IMR-90 (cell line): ENCODE measurements at regions not wholly inside any gene's neighbourhood (a gene's known extent, or its start where the extent isn't known, plus 50 kb on each side); places are given as distances from the start of the nearest gene placed in this dataset.

Source experiments
- ATAC-seq: fragments of 200-7000 bp; cut with Tn5 transposase; 2 replicates; pipeline ENCODE4 v1.9.1; 2020; ENCODE audit warnings: low read depth, mild to moderate bottlenecking, moderate library complexity
- BruUV-seq: library from RNA; stranded (reverse); fragments of 400-500 nt; replicated peaks from 2 replicates; lab custom pipeline; 2021; lab: Mats Ljungman, UMichigan
- CTCF ChIA-PET: fragments of 300-600 bp; formaldehyde crosslinking; extraction: SDS; loops from one replicate; lab custom pipeline; 2021; ENCODE audit warnings: antibody characterized with exemption; lab: Yijun Ruan, JAX
- POLR2A ChIA-PET: fragments of 300-600 bp; sonication (Branson Sonifier 250); formaldehyde crosslinking; loops from one replicate; lab custom pipeline; 2022; ENCODE audit warnings: antibody characterized with exemption; ENCODE audit not compliant: unreplicated experiment; lab: Charles Lee
- DNase-seq: peaks from one replicate; pipeline ENCODE4 v3.0.0; 2013
- H2AFZ ChIP-seq: replicated peaks from 2 replicates; pipeline ENCODE3; 2013; ENCODE audit warnings: low read length, mild to moderate bottlenecking; ENCODE audit not compliant: poor library complexity
- H2AK5ac ChIP-seq: 2 replicates; pipeline ENCODE4 v1.6.1; 2013; ENCODE audit warnings: low read depth, low read length, inconsistent platforms
- H2AK9ac ChIP-seq: replicated peaks from 2 replicates; pipeline ENCODE3; 2013; ENCODE audit warnings: mild to moderate bottlenecking, low read depth, low read length, moderate library complexity; ENCODE audit not compliant: poor library complexity
- H2BK120ac ChIP-seq: 2 replicates; pipeline ENCODE4 v1.6.1; 2013; ENCODE audit warnings: low read depth, low read length, inconsistent platforms
- H2BK15ac ChIP-seq: 3 replicates; pipeline ENCODE4 v1.6.1; 2013; ENCODE audit warnings: low read depth, low read length, inconsistent platforms
- H2BK20ac ChIP-seq: 2 replicates; pipeline ENCODE4 v1.6.1; 2013; ENCODE audit warnings: low read depth, mild to moderate bottlenecking, inconsistent platforms, low read length, moderate library complexity
- H2BK5ac ChIP-seq: 2 replicates; pipeline ENCODE4 v1.6.1; 2013; ENCODE audit warnings: mild to moderate bottlenecking, low read depth, low read length, inconsistent platforms; ENCODE audit not compliant: poor library complexity, severe bottlenecking
- H3K14ac ChIP-seq: replicated peaks from 2 replicates; pipeline ENCODE4 v1.6.1; 2013; ENCODE audit warnings: low read depth, low read length, inconsistent platforms
- H3K18ac ChIP-seq: 2 replicates; pipeline ENCODE4 v1.6.1; 2013; ENCODE audit warnings: low read depth, low read length, control low read depth
- H3K23ac ChIP-seq: 2 replicates; pipeline ENCODE4 v1.6.1; 2013; ENCODE audit warnings: low read depth, low read length, inconsistent platforms
- H3K27ac ChIP-seq: 2 replicates; pipeline ENCODE4 v1.5.1; 2013; ENCODE audit warnings: mild to moderate bottlenecking, control low read depth, low read length; ENCODE audit not compliant: insufficient read depth
- H3K27me3 ChIP-seq: 2 replicates; pipeline ENCODE4 v1.6.1; 2013; ENCODE audit warnings: low read length; ENCODE audit not compliant: control insufficient read depth, insufficient read depth
- H3K36me3 ChIP-seq: 2 replicates; pipeline ENCODE4 v1.6.1; 2013; ENCODE audit warnings: low read length, mixed read lengths; ENCODE audit not compliant: control insufficient read depth, insufficient read depth
- H3K4ac ChIP-seq: 2 replicates; pipeline ENCODE4 v1.6.1; 2013; ENCODE audit warnings: low read depth, low read length, inconsistent platforms
- H3K4me1 ChIP-seq: 2 replicates; pipeline ENCODE4 v1.6.1; 2013; ENCODE audit warnings: low read length, mixed read lengths; ENCODE audit not compliant: control insufficient read depth, insufficient read depth
- H3K4me2 ChIP-seq: 2 replicates; pipeline ENCODE4 v1.6.1; 2013; ENCODE audit warnings: low read depth, mild to moderate bottlenecking, control low read depth, low read length, moderate library complexity
- H3K4me3 ChIP-seq: 2 replicates; pipeline ENCODE4 v1.5.1; 2013; ENCODE audit warnings: low read depth, mild to moderate bottlenecking, control low read depth, low read length, moderate library complexity; ENCODE audit not compliant: insufficient read depth
- H3K56ac ChIP-seq: 2 replicates; pipeline ENCODE4 v1.6.1; 2013; ENCODE audit warnings: low read length, inconsistent platforms; ENCODE audit not compliant: insufficient read depth; ENCODE audit errors: extremely low read depth
- H3K79me1 ChIP-seq, 2 experiments: 2 replicates each; pipeline ENCODE4 v1.6.1; 2013; ENCODE audit warnings: low read length in 2 of 2, inconsistent platforms in 1 of 2, low read depth in 1 of 2
- H3K9ac ChIP-seq: 2 replicates; pipeline ENCODE4 v1.6.1; 2013; ENCODE audit warnings: low read depth, low read length, control low read depth
- H3K9me1 ChIP-seq: 2 replicates; pipeline ENCODE4 v1.6.1; 2013; ENCODE audit warnings: low read length, inconsistent platforms; ENCODE audit not compliant: insufficient read depth
- H3K9me3 ChIP-seq: 2 replicates; pipeline ENCODE4 v1.6.1; 2013; ENCODE audit warnings: low read length; ENCODE audit not compliant: control insufficient read depth, insufficient read depth
- H4K20me1 ChIP-seq: 2 replicates; pipeline ENCODE4 v1.6.1; 2013; ENCODE audit warnings: low read length, inconsistent platforms; ENCODE audit not compliant: insufficient read depth
- H4K5ac ChIP-seq: 2 replicates; pipeline ENCODE4 v1.6.1; 2013; ENCODE audit warnings: mild to moderate bottlenecking, low read depth, low read length, control low read depth
- H4K8ac ChIP-seq, 2 experiments: 2 replicates each; pipeline ENCODE4 v1.6.1; 2013; ENCODE audit warnings: low read depth in 2 of 2, low read length in 2 of 2, control low read depth in 1 of 2, inconsistent platforms in 1 of 2
- H4K91ac ChIP-seq: 2 replicates; pipeline ENCODE4 v1.6.1; 2013; ENCODE audit warnings: low read depth, low read length, inconsistent platforms; ENCODE audit not compliant: insufficient read depth
- BHLHE40 ChIP-seq: fragments of 150-350 bp; IDR thresholded peaks from 2 replicates; pipeline ENCODE4 v1.6.1; 2016; ENCODE audit warnings: mild to moderate bottlenecking, low read depth, low read length
- CEBPB ChIP-seq: IDR thresholded peaks from 2 replicates; pipeline ENCODE4 v1.6.1; 2012; ENCODE audit warnings: low read depth, low read length, improper control_type of control experiment
- CHD1 ChIP-seq: IDR thresholded peaks from 2 replicates; pipeline ENCODE4 v1.6.1; 2012; ENCODE audit warnings: low read depth, low read length, improper control_type of control experiment
- FOS ChIP-seq: fragments of 150-350 bp; IDR thresholded peaks from 2 replicates; pipeline ENCODE4 v1.6.1; 2016; ENCODE audit warnings: low read depth, low read length
- MAFK ChIP-seq: IDR thresholded peaks from 2 replicates; pipeline ENCODE4 v1.6.1; 2012; ENCODE audit warnings: low read depth, low read length, improper control_type of control experiment
- MAZ ChIP-seq: IDR thresholded peaks from 2 replicates; pipeline ENCODE4 v1.6.1; 2012; ENCODE audit warnings: low read depth, mild to moderate bottlenecking, low read length, improper control_type of control experiment, moderate library complexity, borderline replicate concordance
- MXI1 ChIP-seq: IDR thresholded peaks from 2 replicates; pipeline ENCODE4 v1.6.1; 2012; ENCODE audit warnings: low read depth, mild to moderate bottlenecking, low read length, moderate library complexity, borderline replicate concordance
- NFE2L2 ChIP-seq: fragments of 150-350 bp; IDR thresholded peaks from 2 replicates; pipeline ENCODE4 v1.6.1; 2016; ENCODE audit warnings: low read depth, mild to moderate bottlenecking, low read length
- POLR2A ChIP-seq: IDR thresholded peaks from 2 replicates; pipeline ENCODE4 v1.6.1; 2012; ENCODE audit warnings: mild to moderate bottlenecking, low read depth, low read length
- RAD21 ChIP-seq: IDR thresholded peaks from 2 replicates; pipeline ENCODE4 v1.6.1; 2012; ENCODE audit warnings: low read length, improper control_type of control experiment
- RCOR1 ChIP-seq: IDR thresholded peaks from 2 replicates; pipeline ENCODE4 v1.6.1; 2012; ENCODE audit warnings: mild to moderate bottlenecking, low read length, improper control_type of control experiment; ENCODE audit not compliant: insufficient replicate concordance
- RFX5 ChIP-seq: IDR thresholded peaks from 2 replicates; pipeline ENCODE4 v1.8.0; 2012; ENCODE audit warnings: low read depth, mild to moderate bottlenecking, low read length, moderate library complexity
- SMC3 ChIP-seq: fragments of 150-350 bp; IDR thresholded peaks from 2 replicates; pipeline ENCODE4 v1.6.1; 2016; ENCODE audit warnings: low read depth, mild to moderate bottlenecking, antibody characterized with exemption, low read length, moderate library complexity
- WGBS, 2 experiments: methylation state at CpG; one replicate each; pipeline versions ENCODE4 v1.1.5 to v1.1.7; 2013; ENCODE audit warnings: missing lambda C conversion rate in 2 of 2; ENCODE audit not compliant: insufficient read length in 1 of 2; ENCODE audit errors: extremely low coverage in 2 of 2; 5-methylcytosine and 5-hydroxymethylcytosine counted together
- dilution Hi-C: fragments of 300-500 bp; cut with HindIII; formaldehyde crosslinking; loops from one replicate; pipeline ENCODE4 v1.14.3; 2018; ENCODE audit warnings: low sequenced_read_pairs; ENCODE audit not compliant: unreplicated experiment
- in situ Hi-C: fragments of 300-500 bp; cut with MboI; formaldehyde crosslinking; loops from 3 replicates; pipeline ENCODE4 v1.14.3; 2019; ENCODE audit warnings: low sequenced_read_pairs, inconsistent platforms, mixed read lengths
- intact Hi-C: fragments of 100-400 bp; cut with micrococcal nuclease; formaldehyde crosslinking; loops from 2 replicates; pipeline ENCODE4 v1.10.0; 2022
- TF ChIP-seq, protein P1 (sequence below): fragments of 150-350 bp; IDR thresholded peaks from 2 replicates; pipeline ENCODE4 v1.6.1; 2017; ENCODE audit warnings: mild to moderate bottlenecking, antibody characterized with exemption, low read length, low read depth
- TF ChIP-seq, protein P2 (sequence below): fragments of 150-350 bp; IDR thresholded peaks from 2 replicates; pipeline ENCODE4 v1.6.1; 2016; ENCODE audit warnings: low read depth, mild to moderate bottlenecking, low read length, moderate library complexity, borderline replicate concordance
- TF ChIP-seq, protein P3 (sequence below): conservative IDR thresholded peaks from 2 replicates; pipeline ENCODE4 v1.5.1; 2012; ENCODE audit warnings: mild to moderate bottlenecking, low read depth, low read length, improper control_type of control experiment

DNA sequence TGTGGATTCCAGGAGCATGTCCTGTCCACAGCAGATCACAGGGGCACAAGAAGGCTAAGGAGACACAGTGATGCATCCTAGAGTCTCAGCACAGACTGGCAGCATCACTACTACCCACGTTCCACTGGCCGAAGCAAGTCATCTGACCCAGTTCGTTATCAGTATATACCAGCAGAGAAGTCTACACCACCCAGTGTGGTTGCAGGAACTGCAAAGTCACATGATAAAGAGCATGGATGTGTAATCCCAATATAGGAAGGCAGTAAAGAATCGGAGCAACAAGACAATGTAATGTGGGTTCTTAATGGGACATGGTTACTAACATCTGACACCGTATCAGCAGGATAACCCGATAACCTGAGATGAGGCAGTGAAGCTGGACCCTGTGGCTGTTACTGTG is 246.6 kb downstream of the RRAGC start:
- H2AK5ac ChIP-seq = no peak overlapping the region
- H3K36me3 ChIP-seq = no peaks in the 10 kb centered on the region
- POLR2A ChIA-PET = no interaction called here
- no peak overlapping the region for H3K18ac ChIP-seq
- no peaks in the 10 kb centered on the region for H3K9me3 ChIP-seq
- no peak overlapping the region for H3K56ac ChIP-seq
- H4K5ac ChIP-seq = no peak overlapping the region
- DNase-seq (no peak), ATAC-seq (no peak)
- no peaks in the 10 kb centered on the region for H3K9me1 ChIP-seq
- no CpG with 5 or more reads among the region's 6 CpGs for WGBS, 2 experiments
- no peak overlapping the region for H2AFZ ChIP-seq
- dilution Hi-C loops = no loop called here
- no peak overlapping the region for H2BK120ac ChIP-seq
- H3K27me3 ChIP-seq = no peaks in the 10 kb centered on the region; the same call in 1 of the 2 replicates
- H2BK5ac ChIP-seq = no peak overlapping the region
- H4K20me1 ChIP-seq = no peaks in the 10 kb centered on the region
- BruUV-seq = no TSS peak
- no peak overlapping the region for H3K27ac ChIP-seq
- H4K8ac ChIP-seq = no peak overlapping the region
- no peaks in the 10 kb centered on the region for H3K79me1 ChIP-seq
- no peak overlapping the region for H3K4ac ChIP-seq
- H2BK20ac ChIP-seq = no peak overlapping the region
- intact Hi-C loops = no loop called here
- CTCF ChIA-PET = no interaction called here
- TF ChIP-seq SMC3 = no peak
- TF ChIP-seq RFX5 = no peak
- TF ChIP-seq RAD21 = no peak
- no peak for TF ChIP-seq BHLHE40
- TF ChIP-seq, protein P1, sequence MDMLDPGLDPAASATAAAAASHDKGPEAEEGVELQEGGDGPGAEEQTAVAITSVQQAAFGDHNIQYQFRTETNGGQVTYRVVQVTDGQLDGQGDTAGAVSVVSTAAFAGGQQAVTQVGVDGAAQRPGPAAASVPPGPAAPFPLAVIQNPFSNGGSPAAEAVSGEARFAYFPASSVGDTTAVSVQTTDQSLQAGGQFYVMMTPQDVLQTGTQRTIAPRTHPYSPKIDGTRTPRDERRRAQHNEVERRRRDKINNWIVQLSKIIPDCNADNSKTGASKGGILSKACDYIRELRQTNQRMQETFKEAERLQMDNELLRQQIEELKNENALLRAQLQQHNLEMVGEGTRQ = no peak
- TF ChIP-seq POLR2A = no peak
- no peak for TF ChIP-seq NFE2L2
- no peak for TF ChIP-seq CHD1
- TF ChIP-seq RCOR1 = no peak
- no peak for TF ChIP-seq CEBPB
- TF ChIP-seq, protein P2, sequence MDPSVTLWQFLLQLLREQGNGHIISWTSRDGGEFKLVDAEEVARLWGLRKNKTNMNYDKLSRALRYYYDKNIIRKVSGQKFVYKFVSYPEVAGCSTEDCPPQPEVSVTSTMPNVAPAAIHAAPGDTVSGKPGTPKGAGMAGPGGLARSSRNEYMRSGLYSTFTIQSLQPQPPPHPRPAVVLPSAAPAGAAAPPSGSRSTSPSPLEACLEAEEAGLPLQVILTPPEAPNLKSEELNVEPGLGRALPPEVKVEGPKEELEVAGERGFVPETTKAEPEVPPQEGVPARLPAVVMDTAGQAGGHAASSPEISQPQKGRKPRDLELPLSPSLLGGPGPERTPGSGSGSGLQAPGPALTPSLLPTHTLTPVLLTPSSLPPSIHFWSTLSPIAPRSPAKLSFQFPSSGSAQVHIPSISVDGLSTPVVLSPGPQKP = no peak
- no peak for TF ChIP-seq MAFK
- no peak for TF ChIP-seq MXI1
- TF ChIP-seq FOS = no peak
- TF ChIP-seq MAZ = no peak
- TF ChIP-seq, protein P3, sequence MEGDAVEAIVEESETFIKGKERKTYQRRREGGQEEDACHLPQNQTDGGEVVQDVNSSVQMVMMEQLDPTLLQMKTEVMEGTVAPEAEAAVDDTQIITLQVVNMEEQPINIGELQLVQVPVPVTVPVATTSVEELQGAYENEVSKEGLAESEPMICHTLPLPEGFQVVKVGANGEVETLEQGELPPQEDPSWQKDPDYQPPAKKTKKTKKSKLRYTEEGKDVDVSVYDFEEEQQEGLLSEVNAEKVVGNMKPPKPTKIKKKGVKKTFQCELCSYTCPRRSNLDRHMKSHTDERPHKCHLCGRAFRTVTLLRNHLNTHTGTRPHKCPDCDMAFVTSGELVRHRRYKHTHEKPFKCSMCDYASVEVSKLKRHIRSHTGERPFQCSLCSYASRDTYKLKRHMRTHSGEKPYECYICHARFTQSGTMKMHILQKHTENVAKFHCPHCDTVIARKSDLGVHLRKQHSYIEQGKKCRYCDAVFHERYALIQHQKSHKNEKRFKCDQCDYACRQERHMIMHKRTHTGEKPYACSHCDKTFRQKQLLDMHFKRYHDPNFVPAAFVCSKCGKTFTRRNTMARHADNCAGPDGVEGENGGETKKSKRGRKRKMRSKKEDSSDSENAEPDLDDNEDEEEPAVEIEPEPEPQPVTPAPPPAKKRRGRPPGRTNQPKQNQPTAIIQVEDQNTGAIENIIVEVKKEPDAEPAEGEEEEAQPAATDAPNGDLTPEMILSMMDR = no peak
- H2AK9ac ChIP-seq = no peak overlapping the region
- no peak overlapping the region for H4K91ac ChIP-seq
- in situ Hi-C loops = no loop called here
- no peak overlapping the region for H3K4me2 ChIP-seq
- H3K9ac ChIP-seq = no peak overlapping the region
- H3K4me1 ChIP-seq = no peaks in the 10 kb centered on the region
- no peak overlapping the region for H3K4me3 ChIP-seq
- H3K14ac ChIP-seq = no peak overlapping the region
- no peak overlapping the region for H3K23ac ChIP-seq
- H2BK15ac ChIP-seq = no peak overlapping the region
